Inflammatory macrophage treated with lipopolysaccharide for 4 hours (primary cell): ENCODE measurements at regions not wholly inside any gene's neighbourhood (a gene's known extent, or its start where the extent isn't known, plus 50 kb on each side); places are given as distances from the start of the nearest gene placed in this dataset.

Source experiments
- DNase-seq: peaks from one replicate; pipeline ENCODE4 v3.0.0-alpha.2; 2020

DNA sequence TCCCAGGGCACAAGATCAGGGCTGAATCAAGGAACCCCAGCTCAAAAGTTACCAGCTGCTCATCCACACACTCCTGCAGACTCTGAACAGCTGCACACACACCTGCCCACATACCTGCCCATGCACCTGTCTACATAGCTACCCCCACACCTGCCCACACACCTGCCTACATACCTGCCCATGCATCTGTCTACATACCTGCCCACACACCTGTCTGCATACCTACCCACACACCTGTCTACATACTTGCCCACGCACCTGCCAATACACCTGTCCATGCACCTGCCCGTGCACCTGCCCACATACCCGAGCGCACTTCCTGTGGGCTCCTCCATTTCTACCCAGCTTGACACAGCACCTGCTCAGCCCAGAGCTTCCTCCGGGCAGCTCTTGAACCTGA, 122.8 kb upstream of the AGAP1 start:
- DNase-seq, result no peak

DNA sequence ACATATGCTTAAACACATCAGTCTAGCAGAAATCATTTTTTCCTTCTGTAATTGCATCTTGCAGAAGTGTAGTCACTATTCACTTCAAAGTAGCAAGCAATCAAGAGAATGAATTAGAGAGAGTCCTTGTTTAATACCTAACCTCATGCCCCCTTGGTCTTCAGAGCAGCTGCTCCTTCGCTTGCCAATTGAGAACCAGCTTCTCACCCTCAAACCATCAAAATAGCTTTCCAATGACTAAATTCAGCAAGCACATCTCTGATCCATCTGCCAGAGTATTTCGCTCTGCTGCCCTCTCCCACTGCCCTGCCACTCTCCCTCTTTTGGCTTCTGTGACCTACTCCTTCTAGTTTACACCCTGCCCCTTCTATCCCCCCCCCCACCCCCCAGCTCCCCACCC, 120.7 kb upstream of the AGAP1 start:
- DNase-seq, result no peak

DNA sequence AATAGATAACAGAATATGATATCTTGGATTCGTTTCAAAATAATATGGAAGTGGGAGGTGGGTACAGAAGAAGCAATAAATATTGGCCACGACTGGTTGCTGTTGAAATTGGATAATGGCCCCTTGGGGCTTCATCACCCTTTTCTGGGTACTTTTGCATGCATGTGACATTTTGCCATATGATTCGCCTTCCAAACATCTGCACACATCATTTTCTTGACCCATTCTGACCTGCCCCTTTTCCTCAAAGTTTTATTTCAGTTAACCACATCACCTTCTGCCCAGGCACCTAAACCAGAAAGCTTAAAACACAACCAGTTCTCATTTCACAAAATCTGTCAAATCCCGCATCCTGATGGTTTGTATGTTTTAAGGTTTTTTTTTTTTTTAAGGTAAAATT, 116.7 kb upstream of the AGAP1 start:
- DNase-seq, result no peak

DNA sequence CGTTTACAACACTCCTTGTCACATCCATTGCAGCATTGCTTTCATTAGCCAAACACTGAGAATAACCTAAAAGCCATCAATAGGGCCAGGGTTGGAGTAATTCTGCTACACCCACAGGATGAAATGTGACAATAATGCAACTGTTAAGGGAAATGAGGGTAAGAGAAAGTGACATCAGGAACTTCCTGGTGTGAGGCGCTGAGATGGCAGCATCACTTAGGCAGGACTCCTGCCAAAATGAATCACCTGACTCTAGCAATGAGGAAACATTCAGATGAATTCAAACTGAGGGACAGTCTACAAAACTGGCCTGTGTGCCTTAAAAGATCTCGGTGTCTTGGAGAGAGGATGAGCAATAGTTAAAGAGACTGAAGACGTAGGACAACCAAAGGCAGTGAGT, 115.6 kb upstream of the AGAP1 start:
- no peak for DNase-seq

DNA sequence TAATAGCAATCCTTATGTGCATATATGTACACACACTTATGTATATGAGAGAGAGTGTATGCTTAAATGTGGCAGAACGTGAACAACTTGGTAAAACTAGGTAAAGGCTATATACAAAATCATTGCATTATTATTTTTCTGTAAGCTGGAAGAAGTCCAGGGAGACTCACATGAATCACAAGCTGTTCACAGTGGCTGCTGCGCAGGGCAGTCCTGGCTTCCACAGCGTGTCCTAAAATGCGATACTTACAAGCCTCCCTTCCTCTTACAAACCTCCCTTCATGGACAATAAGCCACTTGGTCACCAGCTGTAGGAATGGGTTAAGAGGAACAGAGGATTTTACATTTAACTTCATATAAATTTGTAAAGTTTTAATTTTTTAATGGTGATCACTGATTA, 114.9 kb upstream of the AGAP1 start:
- no peak for DNase-seq

DNA sequence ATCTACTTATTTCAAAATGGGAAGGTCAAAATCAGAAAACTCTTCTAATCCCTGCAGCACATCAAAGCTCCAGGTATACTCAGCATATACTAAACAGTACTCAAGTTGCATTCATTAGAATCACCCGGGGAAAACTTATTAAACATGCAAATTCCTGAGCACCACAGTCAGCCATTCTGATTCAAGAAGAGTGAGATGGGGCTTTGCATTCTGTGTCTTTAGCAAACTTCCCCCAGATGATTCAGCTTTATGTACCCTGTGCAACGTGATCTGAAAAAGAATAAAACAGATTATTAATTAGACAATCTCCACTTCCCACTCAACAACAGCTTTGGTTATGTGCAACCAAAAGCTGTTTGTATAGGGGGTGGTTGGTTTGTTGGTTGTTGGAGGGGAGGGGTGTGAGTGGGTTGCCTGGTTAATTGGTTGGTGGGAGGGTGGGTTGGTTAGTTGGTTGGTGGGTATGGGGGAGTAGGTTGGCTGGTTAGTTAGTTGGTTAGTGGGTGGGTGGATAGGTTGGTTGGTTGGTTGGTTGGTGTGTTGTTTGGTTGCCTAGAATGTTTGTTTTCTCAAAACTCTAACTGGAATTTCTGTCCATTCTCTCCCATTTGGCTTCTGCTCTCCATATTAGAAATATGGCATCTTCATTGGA, 112.5 kb upstream of the AGAP1 start:
- no peak for DNase-seq

DNA sequence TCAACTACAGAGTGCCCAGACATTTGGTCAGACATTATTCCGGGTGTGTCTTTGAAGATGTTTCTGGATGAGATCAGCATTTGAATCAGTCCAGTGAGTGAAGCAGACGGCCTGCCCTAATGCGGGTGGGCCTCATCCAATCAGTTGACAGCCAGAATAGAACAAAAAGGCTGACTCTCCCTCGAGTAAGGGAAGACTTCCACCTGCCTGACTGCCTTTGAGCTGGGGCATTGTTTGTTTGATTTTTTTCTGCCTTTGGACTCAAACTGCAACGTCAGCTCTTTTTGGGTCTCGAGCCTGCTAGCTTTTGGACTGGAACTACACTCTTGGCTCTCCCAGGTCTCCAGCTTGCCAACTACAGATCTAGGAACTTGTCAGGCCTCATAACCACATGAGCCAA, 111.7 kb upstream of the AGAP1 start:
- no peak for DNase-seq

DNA sequence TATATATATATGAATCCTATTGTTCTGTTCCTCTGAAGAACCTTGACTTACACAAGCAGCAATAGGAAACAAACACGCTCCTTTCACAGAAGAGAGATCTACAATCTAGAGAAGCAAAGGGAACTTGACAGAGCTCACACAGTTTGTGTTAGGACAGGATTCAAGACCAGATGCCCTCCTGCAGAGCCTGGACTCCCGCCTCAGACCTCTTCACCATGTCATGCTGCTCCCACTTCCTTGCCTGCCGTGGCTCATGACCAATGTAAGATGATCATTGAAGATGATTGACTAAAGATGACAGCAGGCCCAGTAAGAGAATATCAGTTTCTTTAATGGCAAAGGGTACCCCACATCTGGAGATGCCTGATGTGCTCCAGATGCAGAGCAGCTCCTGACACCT, 111.2 kb upstream of the AGAP1 start:
- DNase-seq, result no peak

DNA sequence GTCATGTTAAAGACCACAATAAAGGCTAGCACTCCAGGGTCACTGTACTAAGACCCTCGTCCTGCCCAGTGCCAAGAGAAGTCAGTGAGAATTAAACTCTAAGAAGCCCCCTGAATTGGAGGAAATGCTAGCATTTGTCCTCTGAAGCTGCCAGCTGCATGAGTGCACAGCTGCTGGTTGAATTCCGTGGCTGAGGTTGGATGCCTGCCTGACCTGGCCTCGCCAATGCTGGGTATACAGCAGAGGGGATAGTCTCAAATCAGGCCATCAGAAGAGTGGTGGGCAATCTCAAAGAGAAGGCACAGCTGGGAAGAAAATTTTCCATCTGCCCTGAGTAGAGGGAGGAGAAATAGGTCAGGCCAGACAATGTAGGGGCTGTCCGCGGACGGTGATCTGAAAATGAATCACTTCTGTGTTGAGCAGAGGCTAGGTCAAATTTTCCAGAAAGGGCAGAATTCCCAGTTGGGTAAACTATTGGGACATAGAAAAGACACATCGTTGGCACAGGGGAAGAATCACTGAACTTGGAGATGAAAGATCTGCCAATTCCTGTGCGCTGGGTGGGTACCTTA, 110.5 kb upstream of the AGAP1 start:
- no peak for DNase-seq

DNA sequence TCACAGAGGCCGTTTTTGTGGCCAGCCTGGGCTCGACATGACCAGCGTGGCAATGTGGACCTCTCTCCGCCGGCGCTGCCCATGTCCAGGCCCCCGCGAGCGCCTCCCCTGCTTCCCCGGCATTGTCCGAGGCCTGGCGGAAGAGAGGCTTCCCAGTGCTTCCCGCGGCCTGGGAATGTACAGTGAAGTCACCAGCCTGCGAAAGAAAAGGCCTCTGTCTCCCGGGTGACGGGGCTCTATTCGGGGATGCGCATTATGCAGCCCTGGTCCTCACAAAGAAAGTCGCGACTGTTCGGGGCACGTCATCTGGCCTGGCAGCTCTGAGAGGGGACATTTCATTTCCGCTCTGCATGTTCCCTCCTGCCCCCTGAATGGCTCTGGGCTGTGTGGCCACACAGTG, 109.2 kb upstream of the AGAP1 start:
- DNase-seq, result no peak

DNA sequence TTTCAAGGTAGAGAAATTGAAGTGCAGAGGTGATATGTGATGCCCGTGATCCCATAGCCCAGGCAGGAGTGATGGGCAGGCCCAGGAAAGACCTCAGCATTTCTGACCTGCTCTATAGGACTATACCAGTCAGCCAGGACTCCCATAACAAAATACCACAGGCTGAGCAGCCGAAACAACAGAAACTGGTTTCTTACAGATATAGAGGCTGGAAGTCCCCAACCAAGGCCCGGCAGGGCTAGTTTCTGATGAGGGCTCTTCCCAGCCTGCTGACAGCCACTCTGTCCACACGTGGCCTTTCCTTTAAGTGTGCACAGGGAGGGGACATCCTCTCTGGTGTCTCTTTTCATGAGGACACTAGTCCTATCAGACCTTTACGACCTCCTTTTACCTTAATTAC, 104.2 kb upstream of the AGAP1 start:
- no peak for DNase-seq

DNA sequence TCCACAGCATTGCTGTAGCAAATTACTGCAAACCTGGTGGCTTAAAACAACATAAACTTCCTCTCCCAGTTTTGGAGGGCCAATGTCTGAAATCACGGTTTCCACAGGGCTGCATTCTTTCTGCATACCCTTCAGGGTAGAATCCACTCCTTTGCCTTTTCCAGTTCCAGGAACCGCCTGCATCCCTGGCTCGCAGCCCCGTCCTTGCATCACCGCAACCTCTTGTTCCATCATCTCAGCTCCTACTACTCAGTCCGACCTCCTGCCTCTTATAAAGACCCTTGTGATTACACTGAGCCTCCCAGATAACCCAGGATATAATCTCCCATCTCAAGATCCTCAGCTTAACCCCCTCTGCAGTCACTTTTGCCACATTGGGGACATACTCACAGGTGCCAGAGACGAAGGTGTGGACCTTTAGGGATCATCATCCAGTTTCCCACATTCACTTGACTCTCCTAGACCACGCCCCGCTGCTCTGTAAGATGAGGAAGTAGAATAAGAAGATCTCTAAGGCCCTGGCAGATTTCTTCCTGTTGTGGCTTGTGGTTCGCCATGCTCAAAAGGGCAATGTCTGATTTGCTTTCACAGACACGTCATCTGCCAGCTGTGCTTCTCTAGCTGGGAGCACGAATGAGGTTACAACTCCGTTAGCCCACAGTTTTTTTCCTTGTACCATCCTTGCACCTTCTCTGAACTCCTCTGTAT, 103.6 kb upstream of the AGAP1 start:
- DNase-seq, result peak; percentile 8

DNA sequence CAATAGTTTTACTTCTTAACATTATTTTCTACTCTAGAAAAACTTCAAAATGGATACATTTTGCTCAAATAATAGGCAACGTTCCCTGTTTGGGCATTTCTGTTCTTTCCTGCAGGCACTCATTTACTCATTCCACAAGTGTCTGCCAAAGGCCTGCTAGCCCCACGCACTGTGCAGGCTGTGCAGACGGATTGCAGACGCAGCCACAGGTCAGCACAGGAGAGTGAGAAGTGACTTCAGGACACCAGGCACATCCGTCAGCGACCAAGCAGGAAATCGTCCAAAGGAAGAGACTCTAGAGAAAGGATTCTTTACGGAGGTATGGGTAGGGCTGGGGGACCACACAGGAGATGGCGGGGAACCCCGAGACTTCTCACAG, 103.0 kb upstream of the AGAP1 start:
- no peak for DNase-seq

DNA sequence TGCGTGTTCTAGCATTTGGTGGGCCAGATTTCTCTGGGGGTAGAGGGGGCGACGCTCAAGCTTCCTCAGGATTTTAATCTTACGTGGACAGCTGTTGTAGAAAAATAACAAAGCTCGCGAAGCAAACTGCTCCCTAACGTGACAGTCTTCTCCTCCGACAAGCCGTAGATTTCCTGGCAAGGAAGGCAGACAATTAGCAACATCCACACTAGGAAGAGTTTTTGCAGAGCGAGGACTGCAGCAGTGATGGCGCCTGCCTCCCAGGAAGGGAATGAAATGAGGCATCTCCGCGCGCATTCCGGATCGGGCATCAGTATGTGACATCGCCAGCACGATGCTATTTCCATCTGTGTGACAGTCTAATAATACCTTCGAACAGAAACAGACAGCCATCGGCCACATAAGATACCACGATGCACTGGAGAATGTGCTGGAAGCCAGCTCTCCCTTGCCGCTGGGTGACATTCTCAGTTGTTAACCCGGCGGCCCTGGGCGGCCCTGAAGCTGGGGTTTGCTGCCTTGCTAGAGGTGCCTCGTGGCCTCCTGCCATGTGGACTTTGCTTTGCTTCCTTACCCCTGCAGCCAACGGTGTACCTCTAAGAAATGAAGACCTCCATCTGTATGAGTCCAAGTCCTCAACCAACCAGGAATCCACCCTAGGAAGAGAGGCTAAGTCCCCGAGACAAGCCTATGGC, 101.8 kb upstream of the AGAP1 start:
- DNase-seq, result no peak

DNA sequence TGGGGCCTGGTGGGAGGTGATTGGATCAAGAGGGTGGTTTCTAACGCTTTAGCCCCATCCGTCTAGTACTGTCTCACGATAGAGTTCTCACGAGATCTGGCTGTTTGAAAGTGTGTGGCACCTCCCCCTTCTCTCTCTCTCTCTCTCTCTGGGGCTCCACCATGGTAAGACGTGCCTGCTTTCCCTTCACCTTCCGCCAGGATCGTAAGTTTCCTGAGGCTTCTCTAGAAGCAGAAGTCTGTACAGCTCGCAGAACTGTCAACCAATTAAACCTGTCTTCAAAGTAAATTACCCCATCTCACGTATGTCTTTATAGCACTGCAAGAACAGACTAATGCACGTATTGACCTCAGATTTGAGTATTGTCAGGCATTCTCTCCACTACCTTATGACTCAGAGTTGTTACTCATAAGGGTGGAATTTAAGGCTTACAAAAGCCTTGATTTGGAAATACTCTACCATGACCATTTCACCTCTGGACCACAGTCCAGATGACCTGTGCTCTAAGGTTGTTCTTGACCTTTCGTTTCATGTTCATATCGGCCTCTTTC, 99.5 kb upstream of the AGAP1 start:
- DNase-seq, result no peak

DNA sequence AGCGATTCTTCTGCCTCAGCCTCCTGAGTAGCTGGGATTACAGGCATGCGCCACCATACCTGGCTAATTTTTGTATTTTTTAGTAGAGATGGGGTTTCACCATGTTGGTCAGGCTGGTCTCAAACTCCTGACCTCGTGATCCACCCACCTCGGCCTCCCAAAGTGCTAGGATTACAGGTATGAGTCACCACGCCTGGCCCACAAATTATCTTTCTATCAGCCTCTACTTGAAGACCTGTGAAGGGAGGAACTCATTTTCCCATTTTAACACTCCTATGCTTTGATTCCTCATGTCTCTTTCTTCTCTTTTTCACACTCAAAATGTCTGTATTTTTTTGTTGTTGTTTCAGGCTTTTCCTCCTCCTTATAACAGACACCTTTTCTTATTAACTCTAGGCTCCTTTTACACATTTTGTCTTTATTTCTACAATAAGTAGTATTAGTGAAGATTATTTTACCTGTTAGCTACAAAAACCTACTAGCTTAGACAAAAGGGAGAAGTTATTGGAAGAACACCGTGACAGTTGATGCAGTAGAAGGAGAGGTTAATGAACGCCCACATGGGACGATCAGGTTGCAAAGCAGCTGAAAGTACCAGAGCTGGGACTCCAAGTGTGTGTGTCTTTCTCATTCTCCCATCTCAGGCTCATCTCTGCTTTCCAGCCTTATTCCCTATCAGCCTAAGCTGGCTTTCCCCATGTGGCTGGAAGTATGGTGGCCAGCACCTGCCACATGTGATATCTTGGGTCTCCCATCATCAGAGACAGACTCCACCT, 97.6 kb upstream of the AGAP1 start:
- no peak for DNase-seq

DNA sequence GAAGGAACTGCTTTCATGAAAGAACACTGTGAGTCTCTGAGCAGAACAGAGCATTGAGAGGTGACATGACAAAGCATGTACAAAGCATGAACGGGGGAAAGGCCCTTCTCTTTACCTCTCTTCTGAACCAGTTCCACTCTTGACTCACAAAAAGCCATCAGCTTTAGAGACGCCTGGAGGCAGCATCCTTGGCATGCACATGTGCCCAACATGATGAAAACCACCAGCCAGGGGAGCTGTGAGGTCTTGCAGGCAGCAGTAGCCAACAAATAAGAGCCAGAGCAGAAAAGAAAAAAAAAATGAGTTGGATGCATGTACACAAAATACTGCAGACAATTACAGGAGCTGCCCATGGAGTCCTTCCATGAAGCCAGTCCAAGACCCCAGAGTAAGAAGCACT, 95.5 kb upstream of the AGAP1 start:
- DNase-seq, result no peak

DNA sequence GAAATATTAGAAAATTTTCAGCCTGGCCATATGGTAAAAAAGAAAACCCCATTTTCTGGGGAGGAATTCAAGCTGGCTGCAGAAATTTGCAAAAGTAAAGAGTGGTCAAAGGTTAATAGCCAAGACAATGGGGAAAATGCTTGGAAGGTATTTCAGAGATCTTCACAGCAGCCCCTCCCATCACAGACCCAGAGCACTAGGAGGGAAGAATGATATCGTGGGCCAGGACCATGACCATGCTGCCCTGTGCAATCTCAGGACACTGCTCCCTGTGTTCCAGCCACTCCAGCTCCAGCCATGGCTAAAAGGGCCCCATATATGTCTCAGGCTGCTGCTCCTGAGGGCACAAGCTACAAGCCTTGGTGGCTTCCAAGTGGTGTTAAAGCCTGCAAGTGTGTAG, 93.9 kb upstream of the AGAP1 start:
- DNase-seq, result no peak

DNA sequence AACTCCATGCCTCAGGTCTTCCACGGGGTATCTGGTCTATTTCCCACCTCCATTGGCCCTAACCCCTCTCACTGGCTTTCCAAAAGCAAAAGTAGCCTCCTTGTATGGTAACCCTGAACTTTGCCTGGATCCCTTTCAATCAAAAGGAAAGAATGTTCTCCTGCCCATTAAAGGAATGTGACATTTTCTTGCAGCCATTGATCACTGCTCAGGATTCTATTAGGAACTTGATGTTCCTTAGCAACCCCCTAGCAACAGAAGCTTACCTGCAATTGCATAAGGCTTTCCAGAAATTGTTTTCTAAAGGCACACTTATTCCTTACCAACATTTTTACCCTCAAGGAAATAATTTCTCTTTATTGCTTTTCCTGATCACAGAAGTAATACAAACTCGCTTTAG, 91.4 kb upstream of the AGAP1 start:
- no peak for DNase-seq

DNA sequence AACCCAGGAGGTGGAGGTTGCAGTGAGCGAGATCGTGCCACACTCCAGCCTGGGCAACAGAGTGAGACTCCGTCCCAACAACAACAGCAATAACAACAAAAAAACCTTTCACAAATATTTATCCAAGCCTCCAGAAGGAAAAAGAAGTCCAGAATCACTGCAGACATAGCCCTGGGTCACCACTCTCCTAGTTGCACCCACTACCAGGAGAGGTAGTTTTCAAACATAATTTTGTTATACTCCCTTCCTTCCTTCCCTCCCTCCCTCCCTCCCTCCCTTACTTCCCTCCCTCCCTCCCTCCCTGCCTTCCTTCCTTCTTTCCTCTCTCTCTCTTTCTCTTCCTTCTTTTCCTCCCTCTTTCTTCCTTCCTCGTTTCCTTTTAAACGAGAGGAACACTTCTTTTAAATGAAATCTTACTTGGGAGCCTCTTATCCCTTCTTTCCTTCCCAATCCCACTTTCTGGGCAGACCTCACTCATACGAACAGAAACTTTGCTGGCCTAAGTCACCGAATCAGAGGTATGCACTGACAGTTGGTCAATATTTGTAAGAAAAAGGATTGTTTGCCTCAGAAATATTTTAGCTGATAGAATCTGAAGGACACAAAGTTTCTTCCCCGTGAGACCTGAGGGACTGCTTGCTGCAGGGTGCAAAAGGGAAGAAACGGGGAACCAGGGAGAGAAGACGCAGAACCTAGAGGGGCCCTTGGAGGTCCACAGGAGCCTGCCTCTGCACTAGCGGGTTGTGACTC, 88.1 kb upstream of the AGAP1 start:
- DNase-seq, result no peak

DNA sequence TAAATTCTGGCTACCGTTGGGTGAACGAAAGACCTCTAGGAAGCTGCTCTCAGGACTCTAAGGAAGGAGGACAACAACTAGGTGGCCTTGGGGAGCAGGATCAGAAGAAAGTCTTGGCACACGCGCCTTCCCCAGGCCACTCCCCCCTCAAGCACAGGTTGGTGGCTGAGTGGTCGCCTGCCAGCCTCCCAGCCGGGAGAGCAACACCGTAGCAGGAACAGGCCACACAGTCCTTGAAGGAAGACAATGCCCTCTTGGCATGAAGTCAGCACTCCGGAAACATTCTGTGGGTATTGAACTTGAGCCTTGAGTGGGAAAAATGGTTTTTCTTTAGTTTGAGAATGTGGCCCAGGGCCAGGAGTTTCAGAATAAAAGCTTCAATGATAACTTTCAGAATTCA, 87.4 kb upstream of the AGAP1 start:
- no peak for DNase-seq

DNA sequence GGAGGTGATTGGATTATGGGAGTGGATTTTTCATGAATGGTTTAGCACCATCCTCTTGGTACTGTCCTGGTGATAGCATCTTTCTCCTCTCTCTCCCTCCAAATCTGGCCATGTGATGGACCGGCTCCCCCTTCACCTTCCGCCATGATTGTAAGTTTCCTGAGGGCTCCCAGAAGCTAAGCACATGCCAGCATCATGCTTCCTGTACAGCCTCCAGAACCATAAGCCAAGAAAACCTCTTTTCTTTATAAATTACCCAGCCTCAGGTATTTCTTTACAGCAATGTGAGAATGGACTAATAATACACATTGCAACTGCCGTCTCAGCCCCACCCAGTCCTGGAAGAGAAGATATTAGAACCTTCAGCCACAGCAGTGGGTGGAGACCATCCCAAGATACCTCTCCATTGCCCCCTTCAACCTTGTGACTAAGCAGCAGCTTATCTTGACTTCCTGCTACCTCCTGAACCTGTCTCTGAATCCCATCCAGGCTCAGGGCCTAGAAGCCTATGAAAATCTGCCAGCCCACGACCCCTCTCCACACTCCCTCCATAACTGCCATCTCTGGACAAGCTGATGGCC, 81.8 kb upstream of the AGAP1 start:
- DNase-seq, result no peak
